ENCODE measurements at regions not wholly inside any gene's neighbourhood (a gene's known extent, or its start where the extent isn't known, plus 50 kb on each side); places are given as distances from the start of the nearest gene placed in this dataset.

DNA sequence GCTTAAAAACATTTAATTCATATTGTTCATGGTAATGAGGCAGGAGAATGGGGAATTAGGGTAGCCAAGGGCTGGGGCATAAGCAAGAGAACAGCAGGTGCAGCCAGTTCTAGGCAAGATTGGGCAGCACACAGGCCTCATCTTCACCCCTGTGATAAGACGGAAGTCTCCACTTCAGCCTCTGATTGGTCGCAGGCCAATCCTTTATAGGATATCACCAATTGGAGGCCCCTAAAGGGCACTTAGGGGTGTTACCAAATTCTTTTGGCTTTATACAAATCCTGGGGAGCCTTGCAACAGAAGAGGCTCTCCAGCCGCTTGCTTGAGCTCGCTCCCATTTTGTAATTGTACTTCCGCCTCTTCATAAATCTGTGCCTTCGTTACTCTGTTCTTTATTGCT, 231.1 kb downstream of the REEP3 start:
- Mint-ChIP-seq H3K4me3 (no peak overlapping the region), H3K9me3 (no peaks in the 10 kb centered on the region), H3K36me3 (no peaks in the 10 kb centered on the region), H3K4me1 (no peaks in the 10 kb centered on the region), H3K27ac (no peak overlapping the region), H3K27me3 (ENCODE audit: low read depth in 2 of 2) (peaks cover 0 to 2% of the 10 kb centered on the region in 2 donors)
- H3K36me3 ChIP-seq (ENCODE audit: control insufficient read depth, insufficient read depth, low read length): no peaks in the 10 kb centered on the region
- intact Hi-C loops (cut with micrococcal nuclease): no loop called here
- H3K27ac ChIP-seq (ENCODE audit: low read length): no peak overlapping the region
- no peaks in the 10 kb centered on the region for H3K27me3 ChIP-seq (ENCODE audit: control insufficient read depth, insufficient read depth, low read length)
- TF ChIP-seq, protein P1, sequence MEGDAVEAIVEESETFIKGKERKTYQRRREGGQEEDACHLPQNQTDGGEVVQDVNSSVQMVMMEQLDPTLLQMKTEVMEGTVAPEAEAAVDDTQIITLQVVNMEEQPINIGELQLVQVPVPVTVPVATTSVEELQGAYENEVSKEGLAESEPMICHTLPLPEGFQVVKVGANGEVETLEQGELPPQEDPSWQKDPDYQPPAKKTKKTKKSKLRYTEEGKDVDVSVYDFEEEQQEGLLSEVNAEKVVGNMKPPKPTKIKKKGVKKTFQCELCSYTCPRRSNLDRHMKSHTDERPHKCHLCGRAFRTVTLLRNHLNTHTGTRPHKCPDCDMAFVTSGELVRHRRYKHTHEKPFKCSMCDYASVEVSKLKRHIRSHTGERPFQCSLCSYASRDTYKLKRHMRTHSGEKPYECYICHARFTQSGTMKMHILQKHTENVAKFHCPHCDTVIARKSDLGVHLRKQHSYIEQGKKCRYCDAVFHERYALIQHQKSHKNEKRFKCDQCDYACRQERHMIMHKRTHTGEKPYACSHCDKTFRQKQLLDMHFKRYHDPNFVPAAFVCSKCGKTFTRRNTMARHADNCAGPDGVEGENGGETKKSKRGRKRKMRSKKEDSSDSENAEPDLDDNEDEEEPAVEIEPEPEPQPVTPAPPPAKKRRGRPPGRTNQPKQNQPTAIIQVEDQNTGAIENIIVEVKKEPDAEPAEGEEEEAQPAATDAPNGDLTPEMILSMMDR (IDR thresholded peaks at IDR 0.05): no peak
- ATAC-seq (no peak), DNase-seq (no peak)
- H3K9me3 ChIP-seq (ENCODE audit: control insufficient read depth, insufficient read depth, low read length): no peaks in the 10 kb centered on the region
- H3K4me3 ChIP-seq (ENCODE audit: low read length): no peak overlapping the region
- no peaks in the 10 kb centered on the region for H3K4me1 ChIP-seq (ENCODE audit: control insufficient read depth, insufficient read depth, low read length)
- 92% methylated on average over 6 of the region's 6 CpGs for WGBS (ENCODE audit: insufficient coverage)

DNA sequence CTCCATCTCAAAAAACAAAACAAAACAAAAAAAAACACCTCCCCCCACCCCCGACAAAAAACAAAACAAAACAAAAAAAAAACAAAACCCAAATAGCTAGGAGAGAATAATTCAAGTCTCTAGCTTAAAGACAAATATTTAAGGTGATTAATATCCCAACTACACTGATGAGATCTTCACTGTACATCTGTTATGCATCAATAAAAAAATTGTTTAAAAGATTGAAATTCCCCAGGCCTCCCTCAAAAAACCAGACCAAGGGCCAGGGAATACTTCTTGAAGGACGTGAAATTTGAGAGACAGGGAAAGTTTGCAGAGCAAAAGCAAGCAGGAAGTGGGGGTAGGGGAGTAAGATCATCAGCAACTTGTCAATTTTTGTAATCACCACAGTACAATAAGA, 232.6 kb downstream of the REEP3 start:
- H3K4me1 Mint-ChIP-seq: no peaks in the 10 kb centered on the region
- TF ChIP-seq, protein P1 (IDR thresholded peaks at IDR 0.05): no peak
- H3K9me3 Mint-ChIP-seq: no peaks in the 10 kb centered on the region
- Histone ChIP-seq H3K9me3 (ENCODE audit: control insufficient read depth, insufficient read depth, low read length) (no peaks in the 10 kb centered on the region), H3K27me3 (ENCODE audit: control insufficient read depth, insufficient read depth, low read length) (no peaks in the 10 kb centered on the region), H3K4me1 (ENCODE audit: control insufficient read depth, insufficient read depth, low read length) (no peaks in the 10 kb centered on the region), H3K4me3 (ENCODE audit: low read length) (no peak overlapping the region), H3K36me3 (ENCODE audit: control insufficient read depth, insufficient read depth, low read length) (no peaks in the 10 kb centered on the region), H3K27ac (ENCODE audit: low read length) (no peak overlapping the region)
- intact Hi-C loops (cut with micrococcal nuclease): no loop called here
- no peaks in the 10 kb centered on the region for H3K36me3 Mint-ChIP-seq
- DNase-seq (no peak), ATAC-seq (no peak)
- no peak overlapping the region for H3K27ac Mint-ChIP-seq
- no peak overlapping the region for H3K4me3 Mint-ChIP-seq
- WGBS (ENCODE audit: insufficient coverage): no CpG with 5 or more reads among the region's 2 CpGs
- peaks cover 5 to 14% of the 10 kb centered on the region in 2 donors for H3K27me3 Mint-ChIP-seq (ENCODE audit: low read depth in 2 of 2)

DNA sequence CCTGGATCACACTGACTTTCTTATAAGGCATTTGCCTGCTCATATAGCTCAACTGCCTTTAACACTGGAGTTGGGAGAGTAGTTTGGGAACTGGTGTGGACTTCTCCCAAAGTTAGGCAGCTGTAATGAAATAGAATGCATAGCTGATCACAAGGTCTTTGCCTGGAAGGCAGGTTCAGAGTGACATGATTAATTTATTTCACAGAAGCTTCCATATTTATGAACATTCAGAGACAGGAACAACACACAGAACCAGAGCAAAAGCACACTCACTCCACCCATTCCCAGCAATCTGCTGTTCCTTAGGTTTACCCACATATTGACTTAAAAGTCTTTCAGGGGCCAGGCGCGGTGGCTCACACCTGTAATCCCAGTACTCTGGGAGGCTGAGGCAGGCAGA, 234.2 kb downstream of the REEP3 start:
- ATAC-seq (no peak), DNase-seq (no peak)
- intact Hi-C loops (cut with micrococcal nuclease): no loop called here
- no peak overlapping the region for H3K27ac ChIP-seq (ENCODE audit: low read length)
- H3K4me1 ChIP-seq (ENCODE audit: control insufficient read depth, insufficient read depth, low read length): no peaks in the 10 kb centered on the region
- no peaks in the 10 kb centered on the region for H3K9me3 ChIP-seq (ENCODE audit: control insufficient read depth, insufficient read depth, low read length)
- H3K27me3 ChIP-seq (ENCODE audit: control insufficient read depth, insufficient read depth, low read length): no peaks in the 10 kb centered on the region
- Mint-ChIP-seq H3K27me3 (ENCODE audit: low read depth in 2 of 2) (peaks cover 13 to 31% of the 10 kb centered on the region in 2 donors), H3K27ac (no peak overlapping the region), H3K9me3 (no peaks in the 10 kb centered on the region), H3K4me3 (no peak overlapping the region), H3K4me1 (no peaks in the 10 kb centered on the region), H3K36me3 (no peaks in the 10 kb centered on the region)
- no peak overlapping the region for H3K4me3 ChIP-seq (ENCODE audit: low read length)
- no peaks in the 10 kb centered on the region for H3K36me3 ChIP-seq (ENCODE audit: control insufficient read depth, insufficient read depth, low read length)
- TF ChIP-seq, protein P1 (IDR thresholded peaks at IDR 0.05): no peak
- 92% methylated on average over 2 of the region's 2 CpGs for WGBS (ENCODE audit: insufficient coverage)

DNA sequence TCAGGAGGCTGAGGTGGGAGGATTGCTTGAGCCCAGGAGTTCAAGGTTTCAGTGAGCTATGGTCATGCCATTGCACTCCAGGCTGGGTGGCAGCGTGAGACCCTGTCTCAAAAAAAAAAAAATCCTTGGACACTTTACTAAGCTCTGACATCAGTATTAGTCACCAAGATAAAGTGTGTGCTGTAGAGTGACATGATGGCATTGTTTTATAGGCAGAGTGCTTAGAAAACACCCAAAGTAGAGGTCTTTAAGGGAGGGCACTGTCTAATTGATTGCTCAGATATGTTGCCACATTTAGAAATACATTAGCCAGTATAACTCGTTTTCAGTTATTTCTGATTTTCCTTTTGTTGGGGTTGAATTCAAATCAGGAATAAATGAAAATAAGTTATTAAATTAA, 235.9 kb downstream of the REEP3 start:
- H3K4me3 Mint-ChIP-seq: no peak overlapping the region
- no peak for ATAC-seq
- H3K9me3 Mint-ChIP-seq: no peaks in the 10 kb centered on the region
- DNase-seq: no peak
- no peaks in the 10 kb centered on the region for H3K4me1 Mint-ChIP-seq
- TF ChIP-seq, protein P1 (IDR thresholded peaks at IDR 0.05): no peak
- peaks cover 18 to 40% of the 10 kb centered on the region in 2 donors for H3K27me3 Mint-ChIP-seq (ENCODE audit: low read depth in 2 of 2)
- H3K36me3 Mint-ChIP-seq: no peaks in the 10 kb centered on the region
- H3K4me1 ChIP-seq (ENCODE audit: control insufficient read depth, insufficient read depth, low read length): no peaks in the 10 kb centered on the region
- no peaks in the 10 kb centered on the region for H3K36me3 ChIP-seq (ENCODE audit: control insufficient read depth, insufficient read depth, low read length)
- no peak overlapping the region for H3K27ac ChIP-seq (ENCODE audit: low read length)
- H3K27me3 ChIP-seq (ENCODE audit: control insufficient read depth, insufficient read depth, low read length): no peaks in the 10 kb centered on the region
- no peak overlapping the region for H3K4me3 ChIP-seq (ENCODE audit: low read length)
- no CpG with 5 or more reads among the region's 2 CpGs for WGBS (ENCODE audit: insufficient coverage)
- no peaks in the 10 kb centered on the region for H3K9me3 ChIP-seq (ENCODE audit: control insufficient read depth, insufficient read depth, low read length)
- intact Hi-C loops (cut with micrococcal nuclease): no loop called here
- no peak overlapping the region for H3K27ac Mint-ChIP-seq

Measured in natural killer cell (primary cell).